ENCODE measurements at regions not wholly inside any gene's neighbourhood (a gene's known extent, or its start where the extent isn't known, plus 50 kb on each side); places are given as distances from the start of the nearest gene placed in this dataset.

DNA sequence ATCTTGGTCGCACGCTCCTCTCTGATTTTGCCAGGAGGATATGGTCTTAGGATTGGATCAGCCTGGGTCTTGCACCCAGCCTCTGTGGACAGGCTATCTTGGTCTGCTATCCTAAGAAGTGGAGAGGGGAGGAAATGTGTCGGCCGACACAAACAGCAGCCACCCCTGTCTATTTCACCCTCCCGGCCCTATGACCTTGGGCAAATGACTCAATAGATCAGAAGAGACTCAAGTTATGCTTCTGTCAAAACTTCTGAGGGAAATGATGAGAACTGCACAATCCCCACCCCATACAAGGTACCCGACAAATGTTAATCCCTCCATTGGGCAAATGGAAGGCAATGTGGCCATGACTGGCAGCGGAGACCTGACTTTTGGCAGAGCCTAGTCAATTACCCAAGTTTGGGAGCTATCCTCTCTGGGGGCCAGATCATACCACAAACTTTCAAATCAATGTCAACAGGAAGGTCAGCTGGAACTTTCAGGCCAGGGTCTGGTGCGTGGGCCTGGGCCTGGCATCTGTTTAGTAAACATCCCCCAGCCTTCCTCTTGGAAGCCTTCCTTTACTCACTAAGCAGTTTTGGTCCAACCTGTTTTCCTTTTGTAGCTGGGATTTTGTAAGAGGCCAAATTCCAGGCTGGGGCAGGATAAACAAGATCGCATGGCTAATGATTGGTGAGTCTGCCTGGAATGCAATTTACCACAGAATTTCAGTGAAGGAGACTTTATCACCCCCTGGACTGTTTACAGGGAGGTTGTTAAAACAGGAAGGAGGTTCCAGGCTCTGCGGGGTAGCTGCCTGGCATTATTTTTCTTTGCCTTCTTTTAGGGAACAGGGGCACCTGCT is 64.2 kb upstream of the CPEB4 start:
- Histone ChIP-seq H3K27me3 (ENCODE audit: control insufficient read depth in 3 of 3, insufficient read depth in 3 of 3, low read depth in 1 of 3, low read length in 3 of 3) (peaks cover 0 to 4% (median 0%) of the 10 kb centered on the region in 3 experiments), H3K4me2 (ENCODE audit: insufficient read depth, low read length, poor library complexity, severe bottlenecking) (no peak overlapping the region), H3K36me3 (replicated peaks in 1 of 2; ENCODE audit: control insufficient read depth in 2 of 2, insufficient read depth in 2 of 2, low read length in 2 of 2) (no peaks in the 10 kb centered on the region), H4K91ac (ENCODE audit: low read depth, low read length, poor library complexity) (no peak overlapping the region), H3K9me3 (replicated peaks in 1 of 2; ENCODE audit: control insufficient read depth in 2 of 2, insufficient read depth in 1 of 2, low read depth in 1 of 2, low read length in 2 of 2) (no peaks in the 10 kb centered on the region), H2BK15ac (ENCODE audit: low read length) (no peak overlapping the region), H3K14ac (ENCODE audit: low read length) (no peak overlapping the region), H2BK5ac (ENCODE audit: low read length) (no peak overlapping the region), H4K8ac (ENCODE audit: low read depth, low read length) (no peak overlapping the region), H3K4me3 (ENCODE audit: low read length in 2 of 2) (no peak overlapping the region), H2BK120ac (ENCODE audit: low read depth, low read length) (no peak overlapping the region), H3K23ac (ENCODE audit: low read depth, low read length, poor library complexity) (no peak overlapping the region), H3K4ac (ENCODE audit: low read length) (no peak overlapping the region), H3K27ac (replicated peaks; ENCODE audit: low read length) (no peak overlapping the region), H3K4me1 (ENCODE audit: control insufficient read depth in 2 of 2, insufficient read depth in 1 of 2, low read depth in 1 of 2, low read length in 2 of 2) (peaks cover 0 to 14% of the 10 kb centered on the region in 2 donors), H2AK5ac (ENCODE audit: low read depth, low read length) (peak overlapping the region; percentile 10), H3K79me1 (ENCODE audit: low read depth, low read length) (no peaks in the 10 kb centered on the region), H2BK12ac (ENCODE audit: low read length) (no peak overlapping the region), H3K9ac (ENCODE audit: low read depth, low read length, poor library complexity) (no peak overlapping the region), H2AFZ (ENCODE audit: low read length) (no peak overlapping the region), H3K18ac (ENCODE audit: low read length) (no peak overlapping the region)
- DNase-seq (ENCODE audit: low spot score): peak; percentile 5
- no CpG with 5 or more reads among the region's 10 CpGs for WGBS, 2 donors (ENCODE audit: extremely low coverage in 2 of 2, insufficient read length in 2 of 2, insufficient replicate concordance in 1 of 2)

DNA sequence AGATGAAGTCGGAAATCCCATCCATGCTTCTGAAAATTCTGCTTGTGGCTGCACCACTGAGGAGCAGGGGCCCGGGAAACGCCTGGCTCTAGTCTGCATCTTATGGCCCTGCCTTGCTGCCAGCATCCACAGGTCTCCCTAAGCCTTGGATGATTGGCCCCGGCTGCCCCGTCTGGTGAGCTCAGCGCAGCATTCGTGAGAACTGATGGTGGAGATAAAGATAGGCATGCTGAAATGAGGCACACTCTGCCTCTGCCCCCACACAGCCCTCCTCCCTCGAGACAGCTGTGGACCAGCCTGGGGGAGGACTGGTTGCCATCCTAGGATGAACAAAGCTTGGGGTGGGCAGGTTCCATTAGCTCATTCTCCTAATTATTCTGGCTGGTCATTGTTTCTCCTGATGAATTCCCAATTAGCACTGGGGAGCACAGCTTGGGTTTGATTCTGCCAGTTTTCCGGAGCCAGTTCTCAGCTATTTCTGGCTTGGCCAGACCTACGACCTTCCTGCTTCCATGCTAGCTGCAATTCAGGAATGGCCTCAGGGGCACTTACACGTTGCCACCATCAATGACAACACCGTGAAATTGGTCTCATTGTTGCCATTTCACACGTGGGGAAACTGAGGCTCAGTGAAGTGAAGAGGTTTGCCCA is 62.8 kb upstream of the CPEB4 start:
- no CpG with 5 or more reads among the region's 13 CpGs for WGBS, 2 donors (ENCODE audit: extremely low coverage in 2 of 2, insufficient read length in 2 of 2, insufficient replicate concordance in 1 of 2)

DNA sequence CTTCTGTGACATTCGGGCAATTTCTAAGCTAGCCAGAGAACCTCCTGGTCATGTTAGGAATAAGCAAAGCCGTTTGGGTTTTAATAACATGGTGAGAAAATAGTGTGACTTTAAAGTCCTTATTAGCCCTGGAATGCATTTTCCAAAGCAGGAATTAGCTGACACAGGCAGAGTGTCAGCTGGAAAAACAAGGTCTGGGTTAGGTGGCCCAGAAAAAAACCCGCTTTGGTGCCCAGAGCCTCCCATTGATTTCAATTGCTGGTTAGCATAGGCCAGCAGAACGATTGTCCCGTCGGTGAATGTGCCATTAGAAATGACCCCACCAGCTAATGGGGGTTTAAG is 62.1 kb upstream of the CPEB4 start:
- no peak overlapping the region for H4K91ac ChIP-seq (ENCODE audit: low read depth, low read length, poor library complexity)
- DNase-seq (ENCODE audit: low spot score): no peak
- no CpG with 5 or more reads among the region's 6 CpGs for WGBS, 2 donors (ENCODE audit: extremely low coverage in 2 of 2, insufficient read length in 2 of 2, insufficient replicate concordance in 1 of 2)
- H3K9me3 ChIP-seq (replicated peaks in 1 of 2; ENCODE audit: control insufficient read depth in 2 of 2, insufficient read depth in 1 of 2, low read depth in 1 of 2, low read length in 2 of 2): no peaks in the 10 kb centered on the region
- H2BK5ac ChIP-seq (ENCODE audit: low read length): no peak overlapping the region
- H3K79me1 ChIP-seq (ENCODE audit: low read depth, low read length): no peaks in the 10 kb centered on the region
- no peak overlapping the region for H3K4me2 ChIP-seq (ENCODE audit: insufficient read depth, low read length, poor library complexity, severe bottlenecking)
- H2AK5ac ChIP-seq (ENCODE audit: low read depth, low read length): no peak overlapping the region
- H3K27ac ChIP-seq (replicated peaks; ENCODE audit: low read length): no peak overlapping the region
- no peak overlapping the region for H2BK12ac ChIP-seq (ENCODE audit: low read length)
- H3K14ac ChIP-seq (ENCODE audit: low read length): no peak overlapping the region
- H2BK15ac ChIP-seq (ENCODE audit: low read length): no peak overlapping the region
- no peak overlapping the region for H3K4me3 ChIP-seq (ENCODE audit: low read length in 2 of 2)
- H2BK120ac ChIP-seq (ENCODE audit: low read depth, low read length): no peak overlapping the region
- H3K9ac ChIP-seq (ENCODE audit: low read depth, low read length, poor library complexity): no peak overlapping the region
- H4K8ac ChIP-seq (ENCODE audit: low read depth, low read length): no peak overlapping the region
- no peak overlapping the region for H3K23ac ChIP-seq (ENCODE audit: low read depth, low read length, poor library complexity)
- H3K27me3 ChIP-seq (ENCODE audit: control insufficient read depth in 3 of 3, insufficient read depth in 3 of 3, low read depth in 1 of 3, low read length in 3 of 3): peaks cover 0 to 10% (median 0%) of the 10 kb centered on the region in 3 experiments
- no peak overlapping the region for H3K18ac ChIP-seq (ENCODE audit: low read length)
- H3K4ac ChIP-seq (ENCODE audit: low read length): no peak overlapping the region
- H3K36me3 ChIP-seq (replicated peaks in 1 of 2; ENCODE audit: control insufficient read depth in 2 of 2, insufficient read depth in 2 of 2, low read length in 2 of 2): no peaks in the 10 kb centered on the region
- no peak overlapping the region for H2AFZ ChIP-seq (ENCODE audit: low read length)
- peaks cover 0 to 14% of the 10 kb centered on the region in 2 donors for H3K4me1 ChIP-seq (ENCODE audit: control insufficient read depth in 2 of 2, insufficient read depth in 1 of 2, low read depth in 1 of 2, low read length in 2 of 2)

More for the DNA sequence above, 62.8 kb upstream of the CPEB4 start:
- H3K9me3 ChIP-seq (replicated peaks in 1 of 2; ENCODE audit: control insufficient read depth in 2 of 2, insufficient read depth in 1 of 2, low read depth in 1 of 2, low read length in 2 of 2): no peaks in the 10 kb centered on the region
- H2BK15ac ChIP-seq (ENCODE audit: low read length): no peak overlapping the region
- H3K4ac ChIP-seq (ENCODE audit: low read length): no peak overlapping the region
- H3K27ac ChIP-seq (replicated peaks; ENCODE audit: low read length): no peak overlapping the region
- no peak overlapping the region for H2BK120ac ChIP-seq (ENCODE audit: low read depth, low read length)
- no peak overlapping the region for H4K8ac ChIP-seq (ENCODE audit: low read depth, low read length)
- peaks cover 0 to 10% (median 0%) of the 10 kb centered on the region in 3 experiments for H3K27me3 ChIP-seq (ENCODE audit: control insufficient read depth in 3 of 3, insufficient read depth in 3 of 3, low read depth in 1 of 3, low read length in 3 of 3)
- H3K18ac ChIP-seq (ENCODE audit: low read length): no peak overlapping the region
- no peak overlapping the region for H3K23ac ChIP-seq (ENCODE audit: low read depth, low read length, poor library complexity)
- H2AFZ ChIP-seq (ENCODE audit: low read length): no peak overlapping the region
- H2BK5ac ChIP-seq (ENCODE audit: low read length): no peak overlapping the region
- no peak overlapping the region for H4K91ac ChIP-seq (ENCODE audit: low read depth, low read length, poor library complexity)
- H3K36me3 ChIP-seq (replicated peaks in 1 of 2; ENCODE audit: control insufficient read depth in 2 of 2, insufficient read depth in 2 of 2, low read length in 2 of 2): no peaks in the 10 kb centered on the region
- H3K14ac ChIP-seq (ENCODE audit: low read length): no peak overlapping the region
- H3K4me3 ChIP-seq (ENCODE audit: low read length in 2 of 2): no peak overlapping the region
- peaks cover 0 to 14% of the 10 kb centered on the region in 2 donors for H3K4me1 ChIP-seq (ENCODE audit: control insufficient read depth in 2 of 2, insufficient read depth in 1 of 2, low read depth in 1 of 2, low read length in 2 of 2)
- H2BK12ac ChIP-seq (ENCODE audit: low read length): no peak overlapping the region
- no peak for DNase-seq (ENCODE audit: low spot score)
- no peak overlapping the region for H3K4me2 ChIP-seq (ENCODE audit: insufficient read depth, low read length, poor library complexity, severe bottlenecking)
- no peak overlapping the region for H3K9ac ChIP-seq (ENCODE audit: low read depth, low read length, poor library complexity)
- no peaks in the 10 kb centered on the region for H3K79me1 ChIP-seq (ENCODE audit: low read depth, low read length)
- no peak overlapping the region for H2AK5ac ChIP-seq (ENCODE audit: low read depth, low read length)
